Brain microvascular endothelial cell (primary cell): ENCODE measurements at regions not wholly inside any gene's neighbourhood (a gene's known extent, or its start where the extent isn't known, plus 50 kb on each side); places are given as distances from the start of the nearest gene placed in this dataset.

Experiments used
- DNase-seq: peaks from one replicate; pipeline ENCODE4 v3.0.0-alpha.2; 2020
- H3K27ac ChIP-seq: fragments of 250-450 bp; sonication (Bioruptor Pico); 2 replicates; pipeline ENCODE4 v1.5.1; 2020; ENCODE audit warnings: mild to moderate bottlenecking, moderate library complexity
- H3K27me3 ChIP-seq: fragments of 250-450 bp; sonication (Bioruptor Pico); replicated peaks from 2 replicates; pipeline ENCODE4 v1.5.1; 2020; ENCODE audit warnings: mild to moderate bottlenecking
- H3K36me3 ChIP-seq: fragments of 250-450 bp; sonication (Bioruptor Pico); replicated peaks from 2 replicates; pipeline ENCODE4 v1.5.1; 2020; ENCODE audit warnings: mild to moderate bottlenecking
- H3K4me3 ChIP-seq: 2 replicates; pipeline ENCODE4 v1.5.1; 2011; ENCODE audit warnings: low read depth, mild to moderate bottlenecking, control low read depth, low read length, moderate library complexity
- CTCF ChIP-seq: IDR thresholded peaks from 2 replicates; pipeline ENCODE4 v1.5.1; 2011; ENCODE audit warnings: low read depth, mild to moderate bottlenecking, moderate library complexity, low read length, control low read depth, inconsistent platforms; ENCODE audit errors: missing control alignments
- in situ Hi-C: cut with HindIII; loops from 2 replicates; pipeline ENCODE4 v1.10.0; 2017; ENCODE audit warnings: low sequenced_read_pairs, low pct_ligation_motif_present

GRCh38 chr2:58508006-58508405 is 266.9 kb upstream of the FANCL start:
- Histone ChIP-seq H3K27ac (no peak overlapping the region), H3K27me3 (no peaks in the 10 kb centered on the region), H3K36me3 (no peaks in the 10 kb centered on the region), H3K4me3 (no peak overlapping the region)
- in situ Hi-C loops: no loop called here
- no peak for DNase-seq
- no peak for TF ChIP-seq CTCF

- no peak for DNase-seq
- in situ Hi-C loops: no loop called here
- TF ChIP-seq CTCF: no peak
- no peaks in the 10 kb centered on the region for H3K36me3 ChIP-seq
- H3K27me3 ChIP-seq: no peaks in the 10 kb centered on the region
- no peak overlapping the region for H3K27ac ChIP-seq
- H3K4me3 ChIP-seq: no peak overlapping the region
These were observed 262.8 kb upstream of the FANCL start for GRCh38 chr2:58503918-58504317.

- no peak for TF ChIP-seq CTCF
- no peak for DNase-seq
- Histone ChIP-seq H3K27me3 (no peaks in the 10 kb centered on the region), H3K27ac (no peak overlapping the region), H3K4me3 (no peak overlapping the region), H3K36me3 (no peaks in the 10 kb centered on the region)
- in situ Hi-C loops: no loop called here
These were observed 261.8 kb upstream of the FANCL start for GRCh38 chr2:58502931-58503330.

- Histone ChIP-seq H3K4me3 (no peak overlapping the region), H3K27me3 (no peaks in the 10 kb centered on the region), H3K36me3 (no peaks in the 10 kb centered on the region), H3K27ac (no peak overlapping the region)
- no peak for TF ChIP-seq CTCF
- in situ Hi-C loops: no loop called here
- no peak for DNase-seq
These were observed 260.4 kb upstream of the FANCL start for GRCh38 chr2:58501371-58502160.

GRCh38 chr2:58497168-58497567 is 256.0 kb upstream of the FANCL start:
- no peak for TF ChIP-seq CTCF
- Histone ChIP-seq H3K4me3 (no peak overlapping the region), H3K27ac (no peak overlapping the region), H3K36me3 (no peaks in the 10 kb centered on the region), H3K27me3 (no peaks in the 10 kb centered on the region)
- no peak for DNase-seq
- in situ Hi-C loops: no loop called here

- no peak overlapping the region for H3K4me3 ChIP-seq
- no peaks in the 10 kb centered on the region for H3K36me3 ChIP-seq
- no peaks in the 10 kb centered on the region for H3K27me3 ChIP-seq
- TF ChIP-seq CTCF: no peak
- in situ Hi-C loops: no loop called here
- no peak for DNase-seq
- H3K27ac ChIP-seq: no peak overlapping the region
These were observed 254.7 kb upstream of the FANCL start for GRCh38 chr2:58495806-58496205.
